H9 (cell line): ENCODE measurements at regions not wholly inside any gene's neighbourhood (a gene's known extent, or its start where the extent isn't known, plus 50 kb on each side); places are given as distances from the start of the nearest gene placed in this dataset.

Experiments used
- DNase-seq: peaks from one replicate; pipeline ENCODE4 v3.0.0-alpha.2; 2017
- H2AFZ ChIP-seq: one replicate; pipeline ENCODE4 v1.6.1; 2013; ENCODE audit warnings: mild to moderate bottlenecking, low read length, control low read depth, moderate library complexity
- H2AK5ac ChIP-seq: 2 replicates; pipeline ENCODE4 v1.6.1; 2013; ENCODE audit warnings: low read length, control low read depth, mixed read lengths; ENCODE audit not compliant: insufficient read length
- H2BK120ac ChIP-seq: one replicate; pipeline ENCODE4 v1.6.1; 2013; ENCODE audit warnings: low read depth, mild to moderate bottlenecking, low read length, control low read depth, inconsistent platforms; ENCODE audit not compliant: poor library complexity, severe bottlenecking
- H2BK12ac ChIP-seq: 2 replicates; pipeline ENCODE4 v1.6.1; 2013; ENCODE audit warnings: low read length, control low read depth, mixed read lengths, low read depth; ENCODE audit not compliant: insufficient read length
- H2BK15ac ChIP-seq: 2 replicates; pipeline ENCODE4 v1.6.1; 2013; ENCODE audit warnings: low read depth, low read length, control low read depth
- H2BK20ac ChIP-seq: one replicate; pipeline ENCODE4 v1.6.1; 2013; ENCODE audit warnings: low read depth, mild to moderate bottlenecking, low read length, control low read depth, inconsistent platforms; ENCODE audit not compliant: poor library complexity, severe bottlenecking
- H2BK5ac ChIP-seq: 2 replicates; pipeline ENCODE4 v1.6.1; 2013; ENCODE audit warnings: low read length, control low read depth, mixed read lengths; ENCODE audit not compliant: insufficient read length
- H3K14ac ChIP-seq: 2 replicates; pipeline ENCODE4 v1.6.1; 2013; ENCODE audit warnings: low read length, control low read depth; ENCODE audit not compliant: insufficient read depth
- H3K18ac ChIP-seq: 2 replicates; pipeline ENCODE4 v1.6.1; 2013; ENCODE audit warnings: low read depth, mild to moderate bottlenecking, mixed read lengths, low read length, control low read depth; ENCODE audit not compliant: insufficient read length
- H3K23ac ChIP-seq: 2 replicates; pipeline ENCODE4 v1.6.1; 2013; ENCODE audit warnings: low read length, control low read depth, mixed read lengths, low read depth; ENCODE audit not compliant: insufficient read length
- H3K23me2 ChIP-seq: 2 replicates; pipeline ENCODE4 v1.6.1; 2013; ENCODE audit warnings: low read depth, mild to moderate bottlenecking, mixed read lengths, low read length, control low read depth; ENCODE audit not compliant: insufficient read length, poor library complexity, severe bottlenecking
- H3K27ac ChIP-seq: 2 replicates; pipeline ENCODE4 v1.5.1; 2013; ENCODE audit warnings: low read length, control low read depth, mixed read lengths, low read depth; ENCODE audit not compliant: insufficient read length
- H3K27me3 ChIP-seq: 2 replicates; pipeline ENCODE4 v1.6.1; 2013; ENCODE audit warnings: low read length, control low read depth, inconsistent platforms; ENCODE audit not compliant: insufficient read depth
- H3K4ac ChIP-seq: 2 replicates; pipeline ENCODE4 v1.6.1; 2013; ENCODE audit warnings: low read depth, mild to moderate bottlenecking, control low read depth, inconsistent platforms, low read length, moderate library complexity
- H3K4me1 ChIP-seq: 2 replicates; pipeline ENCODE4 v1.6.1; 2013; ENCODE audit warnings: low read length, control low read depth, inconsistent platforms; ENCODE audit not compliant: insufficient read depth
- H3K4me2 ChIP-seq: 2 replicates; pipeline ENCODE4 v1.6.1; 2013; ENCODE audit warnings: low read length, control low read depth, mixed read lengths; ENCODE audit not compliant: insufficient read length, insufficient read depth
- H3K56ac ChIP-seq: 2 replicates; pipeline ENCODE4 v1.6.1; 2013; ENCODE audit warnings: low read depth, mild to moderate bottlenecking, mixed read lengths, low read length, control low read depth; ENCODE audit not compliant: insufficient read length
- H3K79me1 ChIP-seq: 2 replicates; pipeline ENCODE4 v1.6.1; 2013; ENCODE audit warnings: low read depth, mild to moderate bottlenecking, moderate library complexity, low read length, control low read depth, inconsistent platforms; ENCODE audit not compliant: insufficient read depth, poor library complexity, severe bottlenecking
- H3K79me2 ChIP-seq: 2 replicates; pipeline ENCODE4 v1.6.1; 2013; ENCODE audit warnings: low read length, control low read depth, inconsistent platforms; ENCODE audit not compliant: insufficient read depth
- H3K9ac ChIP-seq: 2 replicates; pipeline ENCODE4 v1.6.1; 2013; ENCODE audit warnings: low read length, control low read depth, mixed read lengths; ENCODE audit not compliant: insufficient read length; ENCODE audit errors: extremely low read depth
- H3K9me3 ChIP-seq: one replicate; pipeline ENCODE4 v1.6.1; 2013; ENCODE audit warnings: low read depth, low read length, inconsistent platforms; ENCODE audit not compliant: control insufficient read depth
- H3T11ph ChIP-seq: one replicate; pipeline ENCODE4 v1.6.1; 2013; ENCODE audit warnings: mild to moderate bottlenecking, low read length, control low read depth, inconsistent platforms
- H4K20me1 ChIP-seq: one replicate; pipeline ENCODE4 v1.6.1; 2013; ENCODE audit not compliant: control insufficient read depth, insufficient read length, insufficient read depth
- H4K5ac ChIP-seq: 2 replicates; pipeline ENCODE4 v1.6.1; 2013; ENCODE audit warnings: low read depth, mild to moderate bottlenecking, mixed read lengths, low read length, control low read depth; ENCODE audit not compliant: insufficient read length
- H4K8ac ChIP-seq: replicated peaks from 2 replicates; pipeline ENCODE4 v1.6.1; 2013; ENCODE audit warnings: low read length, control low read depth, mixed read lengths, low read depth; ENCODE audit not compliant: insufficient read length
- H4K91ac ChIP-seq: 2 replicates; pipeline ENCODE4 v1.6.1; 2013; ENCODE audit warnings: low read depth, mild to moderate bottlenecking, moderate library complexity, mixed read lengths, low read length, control low read depth; ENCODE audit not compliant: insufficient read length
- H3K27ac Mint-ChIP-seq, 3 experiments: 2 replicates in 2 of 3; 3 replicates in 1 of 3; pipeline ENCODE4 v1.8.0; 2020 to 2021; ENCODE audit warnings: mixed read lengths in 3 of 3, mild to moderate bottlenecking in 1 of 3, moderate library complexity in 1 of 3
- H3K27me3 Mint-ChIP-seq: 2 replicates; pipeline ENCODE4 v1.8.0; 2021; ENCODE audit warnings: low read depth, mild to moderate bottlenecking, moderate library complexity, mixed read lengths
- H3K36me3 Mint-ChIP-seq, 3 experiments: 2 replicates in 2 of 3; 3 replicates in 1 of 3; pipeline ENCODE4 v1.8.0; 2020 to 2021; ENCODE audit warnings: low read depth in 3 of 3, mixed read lengths in 3 of 3; ENCODE audit not compliant: insufficient read depth in 1 of 3
- H3K4me1 Mint-ChIP-seq, 2 experiments: 2 replicates each; pipeline ENCODE4 v1.8.0; 2020; ENCODE audit warnings: mixed read lengths in 2 of 2
- H3K4me3 Mint-ChIP-seq, 2 experiments: 2 replicates in 1 of 2; 3 replicates in 1 of 2; pipeline ENCODE4 v1.8.0; 2020 to 2021; ENCODE audit warnings: mild to moderate bottlenecking in 2 of 2, mixed read lengths in 2 of 2, moderate library complexity in 1 of 2
- H3K9me3 Mint-ChIP-seq, 2 experiments: 2 replicates in 1 of 2; 3 replicates in 1 of 2; pipeline ENCODE4 v1.8.0; 2020; ENCODE audit warnings: mild to moderate bottlenecking in 2 of 2, mixed read lengths in 2 of 2, moderate library complexity in 1 of 2
- CTCF ChIP-seq: fragments of 200-600 bp; sonication (generic); conservative IDR thresholded peaks from 3 replicates; pipeline ENCODE4 v1.8.0; 2021; ENCODE audit warnings: antibody characterized with exemption, mild to moderate bottlenecking
- WGBS: extraction: QIAGEN DNeasy Blood & Tissue Kit; methylation state at CpG from one replicate; pipeline ENCODE4 v1.1.7; 2013; ENCODE audit warnings: missing lambda C conversion rate, low lambda C conversion rate, mixed read lengths; ENCODE audit not compliant: insufficient read length; ENCODE audit errors: extremely low coverage; 5-methylcytosine and 5-hydroxymethylcytosine counted together

GRCh38 chr6:50945789-50946188, 127.1 kb downstream of the TFAP2B start:
- no peaks in the 10 kb centered on the region for H3K4me1 Mint-ChIP-seq
- H2AFZ ChIP-seq, result no peak overlapping the region
- H3K4me2 ChIP-seq, result no peak overlapping the region
- H3K27ac ChIP-seq, result no peak overlapping the region
- no peaks in the 10 kb centered on the region for H3K27me3 ChIP-seq
- H4K91ac ChIP-seq, result no peak overlapping the region
- no peak overlapping the region for H3K56ac ChIP-seq
- H4K20me1 ChIP-seq, result no peaks in the 10 kb centered on the region
- H3T11ph ChIP-seq, result no peak overlapping the region
- no peaks in the 10 kb centered on the region for H3K36me3 Mint-ChIP-seq
- H2BK5ac ChIP-seq, result no peak overlapping the region
- H3K79me2 ChIP-seq, result no peaks in the 10 kb centered on the region
- H4K5ac ChIP-seq, result no peak overlapping the region
- no peaks in the 10 kb centered on the region for H3K79me1 ChIP-seq
- H2BK20ac ChIP-seq, result no peak overlapping the region
- WGBS, result no CpG with 5 or more reads among the region's 2 CpGs
- no peak overlapping the region for H3K18ac ChIP-seq
- no peak for TF ChIP-seq CTCF
- no peaks in the 10 kb centered on the region for H3K9me3 ChIP-seq
- H3K4ac ChIP-seq, result no peak overlapping the region
- H2BK15ac ChIP-seq, result no peak overlapping the region
- H4K8ac ChIP-seq, result no peak overlapping the region
- H3K14ac ChIP-seq, result no peak overlapping the region
- DNase-seq, result no peak
- H3K27ac Mint-ChIP-seq, result no peak overlapping the region
- H2AK5ac ChIP-seq, result no peak overlapping the region
- H3K23ac ChIP-seq, result no peak overlapping the region
- no peak overlapping the region for H3K4me3 Mint-ChIP-seq
- no peaks in the 10 kb centered on the region for H3K9me3 Mint-ChIP-seq
- no peaks in the 10 kb centered on the region for H3K27me3 Mint-ChIP-seq
- no peaks in the 10 kb centered on the region for H3K23me2 ChIP-seq
- H2BK12ac ChIP-seq, result no peak overlapping the region
- no peak overlapping the region for H3K9ac ChIP-seq
- no peak overlapping the region for H2BK120ac ChIP-seq
- H3K4me1 ChIP-seq, result no peaks in the 10 kb centered on the region
